ENCODE measurements at regions not wholly inside any gene's neighbourhood (a gene's known extent, or its start where the extent isn't known, plus 50 kb on each side); places are given as distances from the start of the nearest gene placed in this dataset.

- POLR2A ChIA-PET: no interaction called here
- TF ChIP-seq POLR2AphosphoS5 (IDR thresholded peaks at IDR 0.05; ENCODE audit: low read depth, low read length) (no peak), SRF (IDR thresholded peaks at IDR 0.05; ENCODE audit: low read depth) (no peak)
- RAD21 ChIA-PET (ENCODE audit: low non-redundant PET in 1 of 2, low total read pairs in 2 of 2, uncharacterized antibody in 2 of 2, unreplicated experiment in 2 of 2): no interaction called here
- intact Hi-C loops (cut with micrococcal nuclease): no loop called here
- no peak overlapping the region for H3K27ac ChIP-seq (ENCODE audit: low read depth, low read length)
- no peaks in the 10 kb centered on the region for H3K36me3 ChIP-seq (ENCODE audit: control insufficient read depth in 1 of 2, insufficient read depth in 2 of 2, low read length in 2 of 2)
- no peak for DNase-seq (ENCODE audit: low read depth, low spot score)
- no peak overlapping the region for H3K9ac ChIP-seq (ENCODE audit: low read length)
- no peaks in the 10 kb centered on the region for H4K20me1 ChIP-seq (ENCODE audit: insufficient read depth)
- CTCF ChIA-PET: no interaction called here
- no peak overlapping the region for H3K4me2 ChIP-seq (ENCODE audit: low read length)
- H2AFZ ChIP-seq (ENCODE audit: low read depth, low read length, poor library complexity, severe bottlenecking): no peak overlapping the region
- no peaks in the 10 kb centered on the region; the same call in 1 of the 2 replicates for H3K27me3 ChIP-seq (ENCODE audit: insufficient read depth, low read length)
- no peaks in the 10 kb centered on the region for H3K9me3 ChIP-seq (ENCODE audit: control insufficient read depth in 1 of 2, insufficient read depth in 1 of 2, low read depth in 1 of 2, low read length in 2 of 2)
- H3K4me3 ChIP-seq (replicated peaks in 1 of 2; ENCODE audit: low read depth in 1 of 2, low read length in 2 of 2): no peak overlapping the region
- H3K9me2 ChIP-seq (ENCODE audit: insufficient read depth): no peaks in the 10 kb centered on the region
- no peaks in the 10 kb centered on the region for H3K79me2 ChIP-seq (ENCODE audit: insufficient read depth, low read length)
- ATAC-seq: no peak
- no TSS peak for BruUV-seq (replicated peaks)
- no peaks in the 10 kb centered on the region for H3K4me1 ChIP-seq (ENCODE audit: control insufficient read depth in 1 of 2, insufficient read depth in 2 of 2, low read length in 2 of 2)
Observed at GRCh38 chr6:98333273-98333672, 501.1 kb upstream of the POU3F2 start.

GRCh38 chr6:98335594-98335993, 498.8 kb upstream of the POU3F2 start:
- ChIA-PET RAD21 (ENCODE audit: low non-redundant PET in 1 of 2, low total read pairs in 2 of 2, uncharacterized antibody in 2 of 2, unreplicated experiment in 2 of 2) (no interaction called here), POLR2A (no interaction called here), CTCF (no interaction called here)
- ATAC-seq (no peak), DNase-seq (ENCODE audit: low read depth, low spot score) (no peak)
- Histone ChIP-seq H2AFZ (ENCODE audit: low read depth, low read length, poor library complexity, severe bottlenecking) (no peak overlapping the region), H3K4me1 (ENCODE audit: control insufficient read depth in 1 of 2, insufficient read depth in 2 of 2, low read length in 2 of 2) (no peaks in the 10 kb centered on the region), H3K27ac (ENCODE audit: low read depth, low read length) (no peak overlapping the region), H3K9me3 (ENCODE audit: control insufficient read depth in 1 of 2, insufficient read depth in 1 of 2, low read depth in 1 of 2, low read length in 2 of 2) (no peaks in the 10 kb centered on the region), H3K36me3 (ENCODE audit: control insufficient read depth in 1 of 2, insufficient read depth in 2 of 2, low read length in 2 of 2) (no peaks in the 10 kb centered on the region), H3K4me2 (ENCODE audit: low read length) (no peak overlapping the region), H3K27me3 (ENCODE audit: insufficient read depth, low read length) (no peaks in the 10 kb centered on the region; the same call in 1 of the 2 replicates), H3K9ac (ENCODE audit: low read length) (no peak overlapping the region), H4K20me1 (ENCODE audit: insufficient read depth) (no peaks in the 10 kb centered on the region), H3K4me3 (replicated peaks in 1 of 2; ENCODE audit: low read depth in 1 of 2, low read length in 2 of 2) (no peak overlapping the region), H3K9me2 (ENCODE audit: insufficient read depth) (no peaks in the 10 kb centered on the region), H3K79me2 (ENCODE audit: insufficient read depth, low read length) (no peaks in the 10 kb centered on the region)
- no TSS peak for BruUV-seq (replicated peaks)
- intact Hi-C loops (cut with micrococcal nuclease): no loop called here
- no peak for TF ChIP-seq FOSL1 (IDR thresholded peaks at IDR 0.05; ENCODE audit: low read depth)
- no peak for TF ChIP-seq RAD21 (IDR thresholded peaks at IDR 0.05; ENCODE audit: low read depth)

- intact Hi-C loops (cut with micrococcal nuclease): no loop called here
- Histone ChIP-seq H3K4me1 (ENCODE audit: control insufficient read depth in 1 of 2, insufficient read depth in 2 of 2, low read length in 2 of 2) (no peaks in the 10 kb centered on the region), H3K9ac (ENCODE audit: low read length) (no peak overlapping the region), H3K27ac (ENCODE audit: low read depth, low read length) (no peak overlapping the region), H3K4me2 (ENCODE audit: low read length) (no peak overlapping the region), H2AFZ (ENCODE audit: low read depth, low read length, poor library complexity, severe bottlenecking) (no peak overlapping the region), H3K27me3 (ENCODE audit: insufficient read depth, low read length) (no peaks in the 10 kb centered on the region; the same call in 1 of the 2 replicates), H3K79me2 (ENCODE audit: insufficient read depth, low read length) (no peaks in the 10 kb centered on the region), H3K4me3 (replicated peaks in 1 of 2; ENCODE audit: low read depth in 1 of 2, low read length in 2 of 2) (no peak overlapping the region), H3K36me3 (ENCODE audit: control insufficient read depth in 1 of 2, insufficient read depth in 2 of 2, low read length in 2 of 2) (no peaks in the 10 kb centered on the region), H4K20me1 (ENCODE audit: insufficient read depth) (no peaks in the 10 kb centered on the region), H3K9me3 (ENCODE audit: control insufficient read depth in 1 of 2, insufficient read depth in 1 of 2, low read depth in 1 of 2, low read length in 2 of 2) (no peaks in the 10 kb centered on the region), H3K9me2 (ENCODE audit: insufficient read depth) (no peaks in the 10 kb centered on the region)
- BruUV-seq (replicated peaks): no TSS peak
- ChIA-PET RAD21 (ENCODE audit: low non-redundant PET in 1 of 2, low total read pairs in 2 of 2, uncharacterized antibody in 2 of 2, unreplicated experiment in 2 of 2) (no interaction called here), CTCF (no interaction called here), POLR2A (no interaction called here)
- DNase-seq (ENCODE audit: low read depth, low spot score) (no peak), ATAC-seq (no peak)
- TF ChIP-seq EGR1 (IDR thresholded peaks at IDR 0.05; ENCODE audit: low read depth): no peak
- TF ChIP-seq FOSL1 (IDR thresholded peaks at IDR 0.05; ENCODE audit: low read depth): no peak
- no peak for TF ChIP-seq ATF3 (IDR thresholded peaks at IDR 0.05)
- TF ChIP-seq JUND (IDR thresholded peaks at IDR 0.05): no peak
- TF ChIP-seq SP1 (IDR thresholded peaks at IDR 0.05; ENCODE audit: low read depth): no peak
- no peak for TF ChIP-seq SIN3A (IDR thresholded peaks at IDR 0.05; ENCODE audit: low read depth)
- no peak for TF ChIP-seq CEBPB (IDR thresholded peaks at IDR 0.05; ENCODE audit: low read depth)
- TF ChIP-seq EZH2phosphoT487 (IDR thresholded peaks at IDR 0.05; ENCODE audit: borderline replicate concordance): no peak
- no peak for TF ChIP-seq POLR2AphosphoS5 (IDR thresholded peaks at IDR 0.05; ENCODE audit: low read depth, low read length)
- TF ChIP-seq POLR2A (IDR thresholded peaks at IDR 0.05; ENCODE audit: borderline replicate concordance, extremely low read depth, insufficient read depth, insufficient read length): no peak
- no peak for TF ChIP-seq SRF (IDR thresholded peaks at IDR 0.05; ENCODE audit: low read depth)
- no peak for TF ChIP-seq ELF1 (IDR thresholded peaks at IDR 0.05; ENCODE audit: borderline replicate concordance, low read depth)
- no peak for TF ChIP-seq REST (IDR thresholded peaks at IDR 0.05; ENCODE audit: low read depth)
Observed at GRCh38 chr6:98339506-98339905, 494.9 kb upstream of the POU3F2 start.

Data from HCT116 (cell line).